Kidney epithelial cell (primary cell): ENCODE measurements at regions not wholly inside any gene's neighbourhood (a gene's known extent, or its start where the extent isn't known, plus 50 kb on each side); places are given as distances from the start of the nearest gene placed in this dataset.

Experiments used
- DNase-seq: peaks from one replicate; pipeline ENCODE4 v3.0.0-alpha.2; 2010; ENCODE audit warnings: low read depth
- H3K27me3 ChIP-seq: 2 replicates; pipeline ENCODE4 v1.6.0; 2011; ENCODE audit warnings: low read length; ENCODE audit not compliant: control insufficient read depth, insufficient read depth
- H3K36me3 ChIP-seq: 2 replicates; pipeline ENCODE4 v1.5.1; 2011; ENCODE audit warnings: low read length; ENCODE audit not compliant: control insufficient read depth, insufficient read depth
- H3K4me3 ChIP-seq: 2 replicates; pipeline ENCODE4 v1.5.1; 2011; ENCODE audit warnings: low read depth, mild to moderate bottlenecking, control low read depth, low read length
- CTCF ChIP-seq: IDR thresholded peaks from 2 replicates; pipeline ENCODE4 v1.5.1; 2011; ENCODE audit warnings: mild to moderate bottlenecking, moderate library complexity, low read length, control low read depth, inconsistent platforms; ENCODE audit not compliant: insufficient read depth, poor library complexity, severe bottlenecking

GRCh38 chr3:152780553-152780952 is 54.4 kb upstream of the P2RY1 start:
- DNase-seq: peak; percentile 5
- H3K27me3 ChIP-seq: no peaks in the 10 kb centered on the region
- no peaks in the 10 kb centered on the region for H3K36me3 ChIP-seq
- TF ChIP-seq CTCF: no peak
- H3K4me3 ChIP-seq: no peak overlapping the region

- Histone ChIP-seq H3K4me3 (no peak overlapping the region), H3K36me3 (no peaks in the 10 kb centered on the region)
- no peak for TF ChIP-seq CTCF
Observed at GRCh38 chr3:152785051-152785450, 49.9 kb upstream of the P2RY1 start.

More at GRCh38 chr3:152785051-152785450, 49.9 kb upstream of the P2RY1 start:
- H3K27me3 ChIP-seq: no peaks in the 10 kb centered on the region
- no peak for DNase-seq
